Common myeloid progenitor, CD34-positive (primary cell): ENCODE measurements at regions not wholly inside any gene's neighbourhood (a gene's known extent, or its start where the extent isn't known, plus 50 kb on each side); places are given as distances from the start of the nearest gene placed in this dataset.

ENCODE experiments used
- CTCF ChIA-PET: fragments of 350-600 bp; sonication (Branson Sonifier 250); formaldehyde crosslinking; loops from one replicate; lab custom pipeline; 2021; ENCODE audit warnings: antibody characterized with exemption; lab: Charles Lee
- POLR2A ChIA-PET: fragments of 350-600 bp; sonication (Branson Sonifier 250); formaldehyde crosslinking; loops from one replicate; lab custom pipeline; 2021; ENCODE audit warnings: antibody characterized with exemption; lab: Charles Lee
- DNase-seq, 3 donors: peaks; one replicate each; pipeline versions ENCODE4 v3.0.0 to v3.0.0-alpha.2; 2013
- H3K27ac ChIP-seq, 2 experiments: 1 replicate in 1 of 2; 2 replicates in 1 of 2; pipeline ENCODE4 v1.7.0; 2013; ENCODE audit warnings: inconsistent platforms in 2 of 2, low read length in 2 of 2, mild to moderate bottlenecking in 2 of 2, low read depth in 1 of 2, moderate library complexity in 1 of 2; ENCODE audit not compliant: severe bottlenecking in 2 of 2, insufficient read depth in 1 of 2, poor library complexity in 1 of 2
- H3K27me3 ChIP-seq, 5 experiments: replicated peaks in 2 of 5; 1 replicate in 3 of 5; 2 replicates in 2 of 5; pipeline versions ENCODE4 v1.6.1 to v1.7.0; 2013; ENCODE audit warnings: low read length in 4 of 5, mild to moderate bottlenecking in 2 of 5, moderate library complexity in 2 of 5, inconsistent platforms in 1 of 5; ENCODE audit not compliant: insufficient read depth in 5 of 5, control insufficient read depth in 4 of 5
- H3K36me3 ChIP-seq, 4 experiments: 1 replicate in 2 of 4; 2 replicates in 2 of 4; pipeline versions ENCODE4 v1.6.1 to v1.7.0; 2013; ENCODE audit warnings: low read length in 3 of 4, control low read depth in 1 of 4, mild to moderate bottlenecking in 1 of 4; ENCODE audit not compliant: control insufficient read depth in 4 of 4, insufficient read depth in 4 of 4
- H3K4me1 ChIP-seq, 4 experiments: 1 replicate in 3 of 4; 2 replicates in 1 of 4; pipeline versions ENCODE4 v1.6.1 to v1.7.1; 2013; ENCODE audit warnings: low read length in 3 of 4, mild to moderate bottlenecking in 3 of 4, control low read depth in 1 of 4, inconsistent platforms in 1 of 4, moderate library complexity in 1 of 4; ENCODE audit not compliant: control insufficient read depth in 4 of 4, insufficient read depth in 4 of 4; ENCODE audit errors: control extremely low read depth in 1 of 4
- H3K4me3 ChIP-seq, 7 experiments: 1 replicate in 4 of 7; 2 replicates in 3 of 7; pipeline versions ENCODE4 v1.5.1 to v1.7.0; 2013; ENCODE audit warnings: mild to moderate bottlenecking in 7 of 7, low read length in 6 of 7, moderate library complexity in 6 of 7, inconsistent platforms in 2 of 7, low read depth in 2 of 7, control low read depth in 1 of 7; ENCODE audit not compliant: insufficient read depth in 4 of 7, control insufficient read depth in 1 of 7; ENCODE audit errors: extremely low read depth in 1 of 7
- H3K9me3 ChIP-seq, 5 experiments: 1 replicate in 4 of 5; 2 replicates in 1 of 5; pipeline versions ENCODE4 v1.6.1 to v1.7.1; 2013; ENCODE audit warnings: low read length in 4 of 5, mild to moderate bottlenecking in 2 of 5, inconsistent platforms in 1 of 5, low read depth in 1 of 5, moderate library complexity in 1 of 5; ENCODE audit not compliant: control insufficient read depth in 4 of 5, insufficient read depth in 2 of 5; ENCODE audit errors: control extremely low read depth in 1 of 5
- WGBS: methylation state at CpG from one replicate; pipeline ENCODE4 v1.1.5; 2013; ENCODE audit not compliant: insufficient coverage; 5-methylcytosine and 5-hydroxymethylcytosine counted together

DNA sequence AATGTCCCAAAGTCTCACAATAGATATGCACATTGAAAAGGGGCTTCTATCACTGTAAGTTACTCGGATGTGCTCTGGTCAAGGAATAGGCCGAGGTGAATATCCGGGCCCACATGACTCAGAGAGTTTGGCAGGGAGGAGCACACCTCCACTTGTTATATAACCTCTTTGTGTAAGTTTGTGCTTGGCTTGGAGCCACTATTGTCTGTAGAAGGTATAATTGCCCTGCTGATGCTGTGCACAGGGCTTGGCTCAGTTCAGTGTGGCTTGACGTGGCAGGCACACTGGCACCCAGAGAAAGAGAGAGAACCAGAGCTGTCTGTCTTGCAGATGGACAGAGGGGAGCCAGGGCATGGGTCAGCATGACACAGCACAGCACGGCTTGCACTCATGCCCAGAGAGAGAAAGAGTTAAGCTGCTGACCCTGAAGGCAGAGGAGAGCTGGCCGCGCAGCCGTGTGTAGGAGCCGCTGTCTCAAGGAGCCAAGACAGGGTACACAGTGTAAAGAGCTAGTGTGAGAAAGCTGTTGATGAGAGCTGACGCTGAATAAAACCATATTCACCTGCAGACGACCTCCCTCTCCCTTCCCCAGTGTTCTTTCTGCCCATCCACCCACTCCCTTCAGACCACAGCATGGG lies 482.5 kb downstream of the C6orf118 start:
- Histone ChIP-seq H3K4me3 (no peak overlapping the region), H3K4me1 (no peaks in the 10 kb centered on the region), H3K36me3 (no peaks in the 10 kb centered on the region), H3K27me3 (no peaks in the 10 kb centered on the region), H3K27ac (no peak overlapping the region), H3K9me3 (no peaks in the 10 kb centered on the region)
- CTCF ChIA-PET = no interaction called here
- DNase-seq = no peak
- POLR2A ChIA-PET = no interaction called here
- 82% methylated on average over 4 of the region's 11 CpGs for WGBS

DNA sequence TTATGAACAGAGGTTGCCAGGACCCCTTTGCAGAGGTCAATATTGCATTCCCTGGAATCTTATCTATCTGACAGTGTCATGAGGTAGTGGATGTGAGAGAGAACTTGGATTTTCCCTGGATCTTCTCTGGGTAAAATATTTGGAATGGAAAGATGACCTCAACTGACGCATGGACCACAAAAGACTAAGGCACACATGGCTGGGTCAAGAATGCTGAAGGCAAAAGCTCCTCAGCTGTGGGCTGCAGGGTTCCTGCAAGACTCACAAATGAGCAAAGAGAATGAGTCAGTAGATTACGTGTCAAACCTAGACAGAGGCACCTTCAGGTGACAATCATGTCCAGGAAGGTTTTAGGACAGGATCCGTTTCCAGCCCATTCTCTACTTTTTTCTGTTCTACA lies 484.0 kb downstream of the C6orf118 start:
- ChIA-PET CTCF (no interaction called here), POLR2A (no interaction called here)
- H3K9me3 ChIP-seq = no peaks in the 10 kb centered on the region

DNA sequence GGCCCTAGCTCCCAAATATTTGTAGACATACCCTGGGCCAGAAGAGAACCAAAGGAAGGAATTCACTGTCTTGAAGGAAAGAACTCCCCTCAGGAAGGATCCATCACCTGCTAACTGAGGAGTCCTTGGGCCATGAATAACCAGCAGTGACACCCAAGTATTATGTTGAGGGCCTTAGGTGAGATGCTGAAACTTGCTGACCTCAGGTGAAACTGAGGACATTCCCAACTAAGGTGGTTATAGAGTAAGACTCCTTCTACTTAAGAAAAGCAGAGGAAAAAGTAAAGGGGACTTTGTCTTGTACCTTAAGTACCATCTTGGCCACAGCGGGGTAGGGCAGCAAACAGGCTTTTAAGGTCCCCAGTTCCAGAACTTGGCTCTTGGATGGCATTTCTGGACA lies 491.7 kb downstream of the C6orf118 start:
- no peak overlapping the region for H3K27ac ChIP-seq
- DNase-seq = no peak
- H3K36me3 ChIP-seq = no peaks in the 10 kb centered on the region
- ChIA-PET CTCF (no interaction called here), POLR2A (no interaction called here)
- H3K27me3 ChIP-seq = no peaks in the 10 kb centered on the region
- H3K9me3 ChIP-seq = peaks cover 0 to 4% (median 2%) of the 10 kb centered on the region in 5 experiments
- no peak overlapping the region for H3K4me3 ChIP-seq
- H3K4me1 ChIP-seq = no peaks in the 10 kb centered on the region
- WGBS = 93% methylated on average over 1 of the region's 1 CpG

More for the DNA sequence above, 484.0 kb downstream of the C6orf118 start:
- Histone ChIP-seq H3K27ac (no peak overlapping the region), H3K4me3 (no peak overlapping the region), H3K36me3 (no peaks in the 10 kb centered on the region), H3K27me3 (no peaks in the 10 kb centered on the region), H3K4me1 (no peaks in the 10 kb centered on the region)
- DNase-seq = no peak
- WGBS = 85% methylated on average over 2 of the region's 3 CpGs

DNA sequence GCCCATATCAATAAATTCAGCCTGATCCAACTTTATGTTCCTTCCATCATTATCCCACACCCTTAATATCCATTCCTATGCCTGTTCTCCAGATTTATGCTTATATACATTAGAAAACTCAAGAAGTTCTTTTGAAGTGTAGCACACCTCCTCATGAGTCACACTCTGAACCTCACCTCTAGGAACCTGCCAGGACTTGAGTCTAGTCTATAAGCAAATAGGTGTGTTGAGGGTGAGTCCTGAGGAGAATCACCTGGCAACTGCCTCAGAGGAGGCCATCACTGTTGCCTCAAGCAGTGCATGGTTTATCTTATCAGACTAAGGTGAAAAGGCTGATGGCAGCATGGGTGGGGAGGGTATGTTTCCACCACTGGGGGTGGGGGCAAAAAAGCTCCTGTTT lies 496.7 kb downstream of the C6orf118 start:
- no peak for DNase-seq
- Histone ChIP-seq H3K27ac (no peak overlapping the region), H3K9me3 (peaks cover 0 to 8% (median 0%) of the 10 kb centered on the region in 5 experiments), H3K27me3 (no peaks in the 10 kb centered on the region), H3K36me3 (no peaks in the 10 kb centered on the region), H3K4me3 (no peak overlapping the region), H3K4me1 (no peaks in the 10 kb centered on the region)
- ChIA-PET CTCF (no interaction called here), POLR2A (no interaction called here)

DNA sequence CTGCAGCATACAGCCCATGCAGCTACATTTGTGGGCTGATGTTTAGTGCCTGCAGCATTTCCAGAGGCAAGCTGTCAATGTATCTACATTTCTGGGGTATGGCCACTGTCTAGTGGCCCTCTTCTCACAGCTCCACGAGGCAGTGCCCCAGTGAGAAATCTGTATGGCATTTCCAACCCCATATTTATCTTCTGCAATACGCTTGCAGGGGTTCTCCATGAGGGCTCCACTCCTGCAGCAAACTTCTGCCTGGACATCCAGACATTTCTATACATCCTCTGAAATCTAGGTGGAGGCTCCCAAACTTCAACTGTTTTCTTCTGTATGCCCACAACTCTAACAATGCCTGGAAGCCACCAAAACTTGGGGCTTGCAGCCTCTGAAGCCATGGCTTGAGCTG lies 502.3 kb downstream of the C6orf118 start:
- H3K36me3 ChIP-seq = no peaks in the 10 kb centered on the region
- peaks cover 0 to 5% (median 4%) of the 10 kb centered on the region in 5 experiments for H3K9me3 ChIP-seq
- no peak overlapping the region for H3K27ac ChIP-seq
- DNase-seq = no peak
- ChIA-PET POLR2A (no interaction called here), CTCF (no interaction called here)
- no peak overlapping the region for H3K4me3 ChIP-seq
- WGBS = 80% methylated on average over 2 of the region's 2 CpGs
- no peaks in the 10 kb centered on the region for H3K27me3 ChIP-seq
- no peaks in the 10 kb centered on the region for H3K4me1 ChIP-seq

DNA sequence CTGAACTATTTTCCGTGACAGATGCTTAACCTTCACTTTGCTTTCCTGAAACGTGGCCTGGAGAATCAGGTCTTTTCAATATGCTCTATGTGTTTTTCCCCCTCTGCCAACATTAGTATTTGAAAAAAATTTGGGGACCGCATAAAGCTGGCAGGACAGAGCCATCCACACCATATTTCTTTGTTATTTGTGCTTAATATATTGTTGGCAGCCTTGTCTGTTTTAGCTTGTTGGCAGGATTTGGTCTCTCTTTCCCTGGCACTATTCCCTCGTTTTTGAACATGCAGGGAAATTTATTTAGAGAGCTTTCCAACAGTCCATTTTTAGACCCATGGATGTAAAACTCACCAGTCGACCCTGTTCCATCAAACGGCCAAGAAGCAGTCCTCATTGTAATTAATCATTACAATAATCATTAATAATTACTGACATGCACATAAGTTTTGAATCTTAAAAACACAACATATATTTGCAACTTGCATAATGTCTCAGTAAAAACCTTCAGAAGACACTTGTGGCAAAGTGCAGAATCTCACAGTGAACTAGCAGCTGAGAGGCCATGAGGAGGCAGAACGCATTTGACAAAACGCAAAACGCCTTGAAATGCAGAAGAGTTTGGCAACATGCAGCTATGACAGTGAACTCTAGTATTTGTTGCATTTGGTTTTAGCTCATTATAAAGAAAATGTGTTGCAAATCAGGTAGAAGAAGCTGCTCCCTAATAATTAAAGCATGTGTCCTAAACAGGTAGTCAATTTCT lies 514.2 kb downstream of the C6orf118 start:
- DNase-seq = no peak
- Histone ChIP-seq H3K27ac (no peak overlapping the region), H3K9me3 (no peaks in the 10 kb centered on the region), H3K36me3 (no peaks in the 10 kb centered on the region), H3K4me1 (no peaks in the 10 kb centered on the region), H3K4me3 (no peak overlapping the region), H3K27me3 (no peaks in the 10 kb centered on the region)
- 80% methylated on average over 6 of the region's 9 CpGs for WGBS
- POLR2A ChIA-PET = no interaction called here
- CTCF ChIA-PET = no interaction called here

DNA sequence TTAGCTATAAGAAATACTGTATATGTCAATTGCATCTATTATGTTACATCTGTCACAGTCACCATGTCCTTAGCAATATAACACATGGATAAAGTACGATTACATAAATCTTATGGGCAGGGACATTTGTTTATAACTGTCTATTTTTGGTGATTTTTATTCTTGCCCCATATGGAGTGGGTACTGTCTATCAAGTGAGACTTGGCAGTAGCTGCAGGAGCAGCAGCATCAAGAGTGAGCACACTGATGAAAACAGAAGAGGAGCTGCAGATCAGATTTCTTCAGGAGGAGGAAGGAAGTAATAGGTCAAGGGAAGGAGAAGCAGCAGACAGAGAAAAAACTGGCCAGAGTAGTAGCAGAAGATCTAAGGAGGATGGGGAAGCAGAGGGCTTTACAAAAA lies 516.7 kb downstream of the C6orf118 start:
- Histone ChIP-seq H3K9me3 (no peaks in the 10 kb centered on the region), H3K36me3 (no peaks in the 10 kb centered on the region), H3K4me1 (no peaks in the 10 kb centered on the region), H3K4me3 (no peak overlapping the region), H3K27ac (no peak overlapping the region), H3K27me3 (no peaks in the 10 kb centered on the region)
- POLR2A ChIA-PET = no interaction called here
- WGBS = no CpG with 5 or more reads among the region's 1 CpG
- CTCF ChIA-PET = no interaction called here
- no peak for DNase-seq
